Testis (tissue), 2 donors: ENCODE measurements at regions not wholly inside any gene's neighbourhood (a gene's known extent, or its start where the extent isn't known, plus 50 kb on each side); places are given as distances from the start of the nearest gene placed in this dataset.

Source experiments
- DNase-seq: peaks from one replicate; pipeline ENCODE4 v3.0.0-alpha.2; 2019
- H3K27ac ChIP-seq, 2 donors: fragments of 200-600 bp; sonication (generic); one replicate each; pipeline ENCODE4 v1.5.1; 2019
- H3K27me3 ChIP-seq: fragments of 200-600 bp; sonication (generic); one replicate; pipeline ENCODE4 v1.5.1; 2019
- H3K36me3 ChIP-seq: fragments of 200-600 bp; sonication (generic); one replicate; pipeline ENCODE4 v1.5.1; 2017; ENCODE audit warnings: low read depth; ENCODE audit errors: missing control alignments
- H3K4me1 ChIP-seq: fragments of 200-600 bp; sonication (generic); one replicate; pipeline ENCODE4 v1.5.1; 2019
- H3K4me3 ChIP-seq, 2 donors: fragments of 200-600 bp; sonication (generic); one replicate each; pipeline ENCODE4 v1.5.1; 2017 to 2019
- H3K9me3 ChIP-seq: fragments of 200-600 bp; sonication (generic); one replicate; pipeline ENCODE4 v1.5.1; 2017
- CTCF ChIP-seq, 3 experiments: fragments of 450-650 bp in 2 of 3; fragments of 200-600 bp in 1 of 3; sonication (generic) in 1 of 3; IDR thresholded peaks; one replicate each; pipeline ENCODE4 v1.5.1; 2016 to 2019; ENCODE audit warnings: antibody characterized with exemption in 3 of 3, mild to moderate bottlenecking in 2 of 3, moderate library complexity in 1 of 3
- POLR2A ChIP-seq: fragments of 450-650 bp; IDR thresholded peaks from one replicate; pipeline ENCODE4 v1.6.1; 2017; ENCODE audit warnings: antibody characterized with exemption, mild to moderate bottlenecking, moderate library complexity
- WGBS, 2 donors: methylation state at CpG; one replicate each; pipeline ENCODE4 v1.1.5; 2018; 5-methylcytosine and 5-hydroxymethylcytosine counted together
- intact Hi-C: fragments of 100-400 bp; cut with DNase I; formaldehyde crosslinking; loops from one replicate; pipeline ENCODE4 v1.15.1; 2023; ENCODE audit warnings: low total_unique reads

- Histone ChIP-seq H3K9me3 (no peaks in the 10 kb centered on the region), H3K4me3 (no peak overlapping the region), H3K4me1 (no peaks in the 10 kb centered on the region), H3K36me3 (no peaks in the 10 kb centered on the region), H3K27ac (no peak overlapping the region), H3K27me3 (no peaks in the 10 kb centered on the region)
- intact Hi-C loops: no loop called here
- TF ChIP-seq CTCF (IDR thresholded peaks at IDR 0.05) (no peak), POLR2A (no peak)
- 79 to 88% methylated on average over 11 of the region's 11 CpGs for WGBS, 2 donors
- DNase-seq: no peak
Observed at GRCh38 chr14:99075061-99075460, 196.9 kb downstream of the BCL11B start.

- Histone ChIP-seq H3K9me3 (no peaks in the 10 kb centered on the region), H3K27ac (no peak overlapping the region), H3K36me3 (no peaks in the 10 kb centered on the region), H3K4me1 (no peaks in the 10 kb centered on the region), H3K4me3 (no peak overlapping the region), H3K27me3 (no peaks in the 10 kb centered on the region)
- intact Hi-C loops: no loop called here
- WGBS, 2 donors: 80 to 87% methylated on average over 5 of the region's 5 CpGs
- TF ChIP-seq CTCF (IDR thresholded peaks at IDR 0.05) (no peak), POLR2A (no peak)
- DNase-seq: no peak
Observed at GRCh38 chr14:99075771-99076375, 196.1 kb downstream of the BCL11B start.

- intact Hi-C loops: no loop called here
- H3K27ac ChIP-seq: no peak overlapping the region
- H3K9me3 ChIP-seq: no peaks in the 10 kb centered on the region
- TF ChIP-seq POLR2A: no peak
- TF ChIP-seq CTCF (IDR thresholded peaks at IDR 0.05): no peak
- no peaks in the 10 kb centered on the region for H3K36me3 ChIP-seq
- 82 to 86% methylated on average over 8 of the region's 8 CpGs for WGBS, 2 donors
- no peak overlapping the region for H3K4me3 ChIP-seq
- H3K27me3 ChIP-seq: no peaks in the 10 kb centered on the region
- no peak for DNase-seq
- H3K4me1 ChIP-seq: no peaks in the 10 kb centered on the region
Observed at GRCh38 chr14:99077076-99077843, 194.7 kb downstream of the BCL11B start.

- TF ChIP-seq POLR2A (no peak), CTCF (IDR thresholded peaks at IDR 0.05) (no peak)
- no peaks in the 10 kb centered on the region for H3K9me3 ChIP-seq
- intact Hi-C loops: no loop called here
- H3K36me3 ChIP-seq: no peaks in the 10 kb centered on the region
- H3K4me3 ChIP-seq: no peak overlapping the region
- no peaks in the 10 kb centered on the region for H3K27me3 ChIP-seq
- WGBS, 2 donors: 66 to 77% methylated on average over 6 of the region's 6 CpGs
- no peak for DNase-seq
- no peak overlapping the region for H3K27ac ChIP-seq
- H3K4me1 ChIP-seq: no peaks in the 10 kb centered on the region
Observed at GRCh38 chr14:99077844-99078236, 194.2 kb downstream of the BCL11B start.

- no peak overlapping the region for H3K4me3 ChIP-seq
- no peaks in the 10 kb centered on the region for H3K27me3 ChIP-seq
- TF ChIP-seq CTCF (IDR thresholded peaks at IDR 0.05) (no peak), POLR2A (no peak)
- no peaks in the 10 kb centered on the region for H3K36me3 ChIP-seq
- H3K27ac ChIP-seq: no peak overlapping the region
- intact Hi-C loops: no loop called here
- no peaks in the 10 kb centered on the region for H3K4me1 ChIP-seq
- no peak for DNase-seq
- WGBS, 2 donors: 79 to 81% methylated on average over 7 of the region's 7 CpGs
- H3K9me3 ChIP-seq: no peaks in the 10 kb centered on the region
Observed at GRCh38 chr14:99078426-99078825, 193.6 kb downstream of the BCL11B start.
